ENCODE measurements at regions not wholly inside any gene's neighbourhood (a gene's known extent, or its start where the extent isn't known, plus 50 kb on each side); places are given as distances from the start of the nearest gene placed in this dataset.

DNA sequence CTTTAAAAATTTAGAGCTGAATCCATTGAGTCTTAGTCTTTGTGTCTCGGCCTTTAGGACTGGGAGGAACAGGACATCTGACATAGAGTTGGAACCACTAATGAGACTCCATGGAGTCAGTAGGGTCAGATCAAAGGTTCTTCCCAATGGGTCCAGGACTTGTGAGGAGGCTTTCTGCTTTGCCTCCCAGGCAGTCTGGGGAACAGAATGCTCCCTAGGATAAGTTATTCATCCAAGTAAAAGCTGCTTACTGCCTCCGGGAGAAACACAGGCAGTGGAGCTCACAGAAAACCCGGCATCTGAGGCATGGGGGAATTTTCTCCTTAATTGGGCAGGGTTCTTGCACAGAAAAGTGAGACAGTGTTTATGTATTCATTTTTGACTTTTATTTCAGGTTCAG, 216.4 kb downstream of the SEC23IP start:
- TF ChIP-seq EZH2phosphoT487 (IDR thresholded peaks at IDR 0.05; ENCODE audit: borderline replicate concordance, low read depth) (no peak), SIN3A (IDR thresholded peaks at IDR 0.05; ENCODE audit: borderline replicate concordance, low read depth, low read length) (no peak), TAF1 (IDR thresholded peaks at IDR 0.05; ENCODE audit: borderline replicate concordance, low read depth, low read length) (no peak), NFIC (IDR thresholded peaks at IDR 0.05; ENCODE audit: borderline replicate concordance) (no peak), RCOR1 (IDR thresholded peaks at IDR 0.05; ENCODE audit: low read length) (no peak)
- TF ChIP-seq, protein P1, sequence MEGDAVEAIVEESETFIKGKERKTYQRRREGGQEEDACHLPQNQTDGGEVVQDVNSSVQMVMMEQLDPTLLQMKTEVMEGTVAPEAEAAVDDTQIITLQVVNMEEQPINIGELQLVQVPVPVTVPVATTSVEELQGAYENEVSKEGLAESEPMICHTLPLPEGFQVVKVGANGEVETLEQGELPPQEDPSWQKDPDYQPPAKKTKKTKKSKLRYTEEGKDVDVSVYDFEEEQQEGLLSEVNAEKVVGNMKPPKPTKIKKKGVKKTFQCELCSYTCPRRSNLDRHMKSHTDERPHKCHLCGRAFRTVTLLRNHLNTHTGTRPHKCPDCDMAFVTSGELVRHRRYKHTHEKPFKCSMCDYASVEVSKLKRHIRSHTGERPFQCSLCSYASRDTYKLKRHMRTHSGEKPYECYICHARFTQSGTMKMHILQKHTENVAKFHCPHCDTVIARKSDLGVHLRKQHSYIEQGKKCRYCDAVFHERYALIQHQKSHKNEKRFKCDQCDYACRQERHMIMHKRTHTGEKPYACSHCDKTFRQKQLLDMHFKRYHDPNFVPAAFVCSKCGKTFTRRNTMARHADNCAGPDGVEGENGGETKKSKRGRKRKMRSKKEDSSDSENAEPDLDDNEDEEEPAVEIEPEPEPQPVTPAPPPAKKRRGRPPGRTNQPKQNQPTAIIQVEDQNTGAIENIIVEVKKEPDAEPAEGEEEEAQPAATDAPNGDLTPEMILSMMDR (IDR thresholded peaks at IDR 0.05), result no peak
- TF ChIP-seq, protein P2, sequence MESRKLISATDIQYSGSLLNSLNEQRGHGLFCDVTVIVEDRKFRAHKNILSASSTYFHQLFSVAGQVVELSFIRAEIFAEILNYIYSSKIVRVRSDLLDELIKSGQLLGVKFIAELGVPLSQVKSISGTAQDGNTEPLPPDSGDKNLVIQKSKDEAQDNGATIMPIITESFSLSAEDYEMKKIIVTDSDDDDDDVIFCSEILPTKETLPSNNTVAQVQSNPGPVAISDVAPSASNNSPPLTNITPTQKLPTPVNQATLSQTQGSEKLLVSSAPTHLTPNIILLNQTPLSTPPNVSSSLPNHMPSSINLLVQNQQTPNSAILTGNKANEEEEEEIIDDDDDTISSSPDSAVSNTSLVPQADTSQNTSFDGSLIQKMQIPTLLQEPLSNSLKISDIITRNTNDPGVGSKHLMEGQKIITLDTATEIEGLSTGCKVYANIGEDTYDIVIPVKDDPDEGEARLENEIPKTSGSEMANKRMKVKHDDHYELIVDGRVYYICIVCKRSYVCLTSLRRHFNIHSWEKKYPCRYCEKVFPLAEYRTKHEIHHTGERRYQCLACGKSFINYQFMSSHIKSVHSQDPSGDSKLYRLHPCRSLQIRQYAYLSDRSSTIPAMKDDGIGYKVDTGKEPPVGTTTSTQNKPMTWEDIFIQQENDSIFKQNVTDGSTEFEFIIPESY (IDR thresholded peaks at IDR 0.05; ENCODE audit: borderline replicate concordance, low read depth), result no peak
- TF ChIP-seq, protein P3, sequence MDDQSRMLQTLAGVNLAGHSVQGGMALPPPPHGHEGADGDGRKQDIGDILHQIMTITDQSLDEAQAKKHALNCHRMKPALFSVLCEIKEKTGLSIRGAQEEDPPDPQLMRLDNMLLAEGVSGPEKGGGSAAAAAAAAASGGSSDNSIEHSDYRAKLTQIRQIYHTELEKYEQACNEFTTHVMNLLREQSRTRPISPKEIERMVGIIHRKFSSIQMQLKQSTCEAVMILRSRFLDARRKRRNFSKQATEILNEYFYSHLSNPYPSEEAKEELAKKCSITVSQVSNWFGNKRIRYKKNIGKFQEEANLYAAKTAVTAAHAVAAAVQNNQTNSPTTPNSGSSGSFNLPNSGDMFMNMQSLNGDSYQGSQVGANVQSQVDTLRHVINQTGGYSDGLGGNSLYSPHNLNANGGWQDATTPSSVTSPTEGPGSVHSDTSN (IDR thresholded peaks at IDR 0.05), result no peak
- TF ChIP-seq, protein P4, sequence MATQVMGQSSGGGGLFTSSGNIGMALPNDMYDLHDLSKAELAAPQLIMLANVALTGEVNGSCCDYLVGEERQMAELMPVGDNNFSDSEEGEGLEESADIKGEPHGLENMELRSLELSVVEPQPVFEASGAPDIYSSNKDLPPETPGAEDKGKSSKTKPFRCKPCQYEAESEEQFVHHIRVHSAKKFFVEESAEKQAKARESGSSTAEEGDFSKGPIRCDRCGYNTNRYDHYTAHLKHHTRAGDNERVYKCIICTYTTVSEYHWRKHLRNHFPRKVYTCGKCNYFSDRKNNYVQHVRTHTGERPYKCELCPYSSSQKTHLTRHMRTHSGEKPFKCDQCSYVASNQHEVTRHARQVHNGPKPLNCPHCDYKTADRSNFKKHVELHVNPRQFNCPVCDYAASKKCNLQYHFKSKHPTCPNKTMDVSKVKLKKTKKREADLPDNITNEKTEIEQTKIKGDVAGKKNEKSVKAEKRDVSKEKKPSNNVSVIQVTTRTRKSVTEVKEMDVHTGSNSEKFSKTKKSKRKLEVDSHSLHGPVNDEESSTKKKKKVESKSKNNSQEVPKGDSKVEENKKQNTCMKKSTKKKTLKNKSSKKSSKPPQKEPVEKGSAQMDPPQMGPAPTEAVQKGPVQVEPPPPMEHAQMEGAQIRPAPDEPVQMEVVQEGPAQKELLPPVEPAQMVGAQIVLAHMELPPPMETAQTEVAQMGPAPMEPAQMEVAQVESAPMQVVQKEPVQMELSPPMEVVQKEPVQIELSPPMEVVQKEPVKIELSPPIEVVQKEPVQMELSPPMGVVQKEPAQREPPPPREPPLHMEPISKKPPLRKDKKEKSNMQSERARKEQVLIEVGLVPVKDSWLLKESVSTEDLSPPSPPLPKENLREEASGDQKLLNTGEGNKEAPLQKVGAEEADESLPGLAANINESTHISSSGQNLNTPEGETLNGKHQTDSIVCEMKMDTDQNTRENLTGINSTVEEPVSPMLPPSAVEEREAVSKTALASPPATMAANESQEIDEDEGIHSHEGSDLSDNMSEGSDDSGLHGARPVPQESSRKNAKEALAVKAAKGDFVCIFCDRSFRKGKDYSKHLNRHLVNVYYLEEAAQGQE (IDR thresholded peaks at IDR 0.05; ENCODE audit: low read depth, low read length), result no peak
